LNCaP clone FGC (cell line): ENCODE measurements at regions not wholly inside any gene's neighbourhood (a gene's known extent, or its start where the extent isn't known, plus 50 kb on each side); places are given as distances from the start of the nearest gene placed in this dataset.

ENCODE experiments used
- DNase-seq: peaks from one replicate; pipeline ENCODE4 v3.0.0-alpha.2; 2011; ENCODE audit warnings: low read depth
- H3K4me3 ChIP-seq: 2 replicates; pipeline ENCODE4 v1.5.1; 2011; ENCODE audit warnings: mild to moderate bottlenecking, low read depth, low read length, control low read depth
- TF ChIP-seq, protein P1 (sequence below): IDR thresholded peaks from 2 replicates; pipeline ENCODE4 v1.5.1; 2012; ENCODE audit warnings: mild to moderate bottlenecking; ENCODE audit not compliant: control insufficient read depth, insufficient read depth; ENCODE audit errors: extremely low read depth

- TF ChIP-seq, protein P1, sequence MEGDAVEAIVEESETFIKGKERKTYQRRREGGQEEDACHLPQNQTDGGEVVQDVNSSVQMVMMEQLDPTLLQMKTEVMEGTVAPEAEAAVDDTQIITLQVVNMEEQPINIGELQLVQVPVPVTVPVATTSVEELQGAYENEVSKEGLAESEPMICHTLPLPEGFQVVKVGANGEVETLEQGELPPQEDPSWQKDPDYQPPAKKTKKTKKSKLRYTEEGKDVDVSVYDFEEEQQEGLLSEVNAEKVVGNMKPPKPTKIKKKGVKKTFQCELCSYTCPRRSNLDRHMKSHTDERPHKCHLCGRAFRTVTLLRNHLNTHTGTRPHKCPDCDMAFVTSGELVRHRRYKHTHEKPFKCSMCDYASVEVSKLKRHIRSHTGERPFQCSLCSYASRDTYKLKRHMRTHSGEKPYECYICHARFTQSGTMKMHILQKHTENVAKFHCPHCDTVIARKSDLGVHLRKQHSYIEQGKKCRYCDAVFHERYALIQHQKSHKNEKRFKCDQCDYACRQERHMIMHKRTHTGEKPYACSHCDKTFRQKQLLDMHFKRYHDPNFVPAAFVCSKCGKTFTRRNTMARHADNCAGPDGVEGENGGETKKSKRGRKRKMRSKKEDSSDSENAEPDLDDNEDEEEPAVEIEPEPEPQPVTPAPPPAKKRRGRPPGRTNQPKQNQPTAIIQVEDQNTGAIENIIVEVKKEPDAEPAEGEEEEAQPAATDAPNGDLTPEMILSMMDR, result no peak
- no peak overlapping the region for H3K4me3 ChIP-seq
- no peak for DNase-seq
Measured at GRCh38 chr13:26155568-26155967, 66.5 kb downstream of the RNF6 start.

GRCh38 chr13:26133851-26134250 is 82.0 kb upstream of the SHISA2 start:
- H3K4me3 ChIP-seq, result no peak overlapping the region
- TF ChIP-seq, protein P1, result no peak
- no peak for DNase-seq

DNA sequence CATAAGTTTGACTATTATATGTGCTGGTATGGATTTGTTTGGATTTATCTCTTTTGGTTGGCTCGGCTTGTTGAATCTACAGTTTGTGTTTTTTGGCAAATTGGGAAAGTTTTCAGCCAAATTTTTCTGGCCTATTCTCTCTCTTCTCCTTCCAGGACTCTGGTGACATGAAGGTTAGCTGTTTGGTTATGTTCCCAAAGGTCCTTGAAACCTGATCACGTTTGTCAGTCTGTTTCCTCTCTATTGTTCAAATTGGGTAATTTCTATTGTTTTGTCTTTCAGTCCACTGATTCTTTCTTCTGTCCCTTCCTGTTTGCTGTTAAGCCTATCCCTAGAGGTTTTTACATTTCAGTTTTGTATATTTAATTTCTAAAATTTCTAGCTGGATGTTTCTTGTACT is 81.5 kb upstream of the SHISA2 start:
- DNase-seq, result no peak
- H3K4me3 ChIP-seq, result no peak overlapping the region
- TF ChIP-seq, protein P1, result no peak

- DNase-seq, result peak; percentile 34
- TF ChIP-seq, protein P1, result peak; percentile 68
Measured at GRCh38 chr13:26132756-26133155, 80.9 kb upstream of the SHISA2 start.

DNA sequence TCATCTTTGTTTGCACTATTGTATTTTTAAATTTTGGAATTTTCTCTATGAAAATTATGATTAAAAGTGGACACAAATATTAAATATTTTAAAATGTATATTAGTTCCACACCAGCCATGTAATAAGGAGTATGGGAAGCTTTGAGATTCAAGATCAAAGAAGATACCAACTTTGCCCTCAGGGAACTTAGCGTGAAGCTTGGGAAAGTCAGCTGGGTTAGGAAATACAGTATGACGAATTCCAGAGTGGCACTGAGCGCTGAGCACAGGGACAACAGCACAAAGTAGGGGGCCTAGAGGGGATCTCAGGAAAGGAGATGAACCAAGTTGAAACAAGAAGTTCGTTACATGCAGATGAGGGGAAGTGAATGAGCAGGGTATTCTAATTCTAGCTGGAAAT is 76.9 kb upstream of the SHISA2 start:
- H3K4me3 ChIP-seq, result no peak overlapping the region
- DNase-seq, result no peak
- TF ChIP-seq, protein P1, result no peak

More at GRCh38 chr13:26132756-26133155, 80.9 kb upstream of the SHISA2 start:
- no peak overlapping the region for H3K4me3 ChIP-seq

DNA sequence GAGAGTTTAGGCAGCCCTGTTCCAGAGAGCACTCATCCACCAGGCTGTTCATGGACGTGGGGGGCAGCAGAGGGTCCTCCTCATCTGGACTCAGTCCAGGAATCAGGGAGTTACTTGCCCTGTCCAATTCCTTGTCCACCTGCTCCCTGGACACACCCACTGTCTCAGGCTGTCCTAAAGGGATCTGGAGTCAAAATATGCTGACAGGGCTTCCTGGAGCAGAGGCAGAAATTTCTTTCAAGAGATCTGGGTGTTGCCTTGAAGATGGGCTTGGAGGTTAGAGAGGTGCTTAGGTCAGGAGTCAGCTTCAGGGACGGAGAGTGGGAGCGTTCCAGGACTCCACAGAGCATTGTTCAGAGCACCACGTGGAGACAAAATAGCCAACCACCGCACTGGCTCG is 65.8 kb upstream of the SHISA2 start:
- H3K4me3 ChIP-seq, result no peak overlapping the region
- DNase-seq, result no peak
- TF ChIP-seq, protein P1, result no peak

DNA sequence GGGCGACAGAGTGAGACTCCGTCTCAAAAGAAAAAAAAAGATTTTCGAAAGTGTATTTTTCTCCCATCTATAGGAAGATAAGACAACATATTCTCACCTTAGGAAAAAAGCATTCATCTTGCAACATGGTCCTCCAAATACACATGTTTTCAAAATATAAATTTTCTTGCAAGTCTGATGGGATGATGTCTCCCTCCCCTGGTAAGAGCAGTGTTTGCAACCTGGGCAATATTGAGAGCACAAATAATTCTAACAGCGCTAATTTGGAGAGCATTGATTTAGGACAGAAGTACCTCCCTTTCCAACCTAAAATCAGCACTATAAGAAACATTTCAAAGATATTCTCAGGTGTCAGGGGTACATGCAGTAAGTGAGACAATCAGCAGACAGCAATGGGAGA is 61.0 kb upstream of the SHISA2 start:
- H3K4me3 ChIP-seq, result no peak overlapping the region
- TF ChIP-seq, protein P1, result peak; percentile 45
- DNase-seq, result no peak
